ENCODE measurements at regions not wholly inside any gene's neighbourhood (a gene's known extent, or its start where the extent isn't known, plus 50 kb on each side); places are given as distances from the start of the nearest gene placed in this dataset.

GRCh38 chr11:110526323-110526722 lies 96.6 kb downstream of the FDX1 start:
- TF ChIP-seq, protein P1, sequence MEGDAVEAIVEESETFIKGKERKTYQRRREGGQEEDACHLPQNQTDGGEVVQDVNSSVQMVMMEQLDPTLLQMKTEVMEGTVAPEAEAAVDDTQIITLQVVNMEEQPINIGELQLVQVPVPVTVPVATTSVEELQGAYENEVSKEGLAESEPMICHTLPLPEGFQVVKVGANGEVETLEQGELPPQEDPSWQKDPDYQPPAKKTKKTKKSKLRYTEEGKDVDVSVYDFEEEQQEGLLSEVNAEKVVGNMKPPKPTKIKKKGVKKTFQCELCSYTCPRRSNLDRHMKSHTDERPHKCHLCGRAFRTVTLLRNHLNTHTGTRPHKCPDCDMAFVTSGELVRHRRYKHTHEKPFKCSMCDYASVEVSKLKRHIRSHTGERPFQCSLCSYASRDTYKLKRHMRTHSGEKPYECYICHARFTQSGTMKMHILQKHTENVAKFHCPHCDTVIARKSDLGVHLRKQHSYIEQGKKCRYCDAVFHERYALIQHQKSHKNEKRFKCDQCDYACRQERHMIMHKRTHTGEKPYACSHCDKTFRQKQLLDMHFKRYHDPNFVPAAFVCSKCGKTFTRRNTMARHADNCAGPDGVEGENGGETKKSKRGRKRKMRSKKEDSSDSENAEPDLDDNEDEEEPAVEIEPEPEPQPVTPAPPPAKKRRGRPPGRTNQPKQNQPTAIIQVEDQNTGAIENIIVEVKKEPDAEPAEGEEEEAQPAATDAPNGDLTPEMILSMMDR (IDR thresholded peaks at IDR 0.05 in 4 of 5, conservative IDR thresholded peaks at IDR 0.05 in 1 of 5): no peak
- no peak for TF ChIP-seq POLR2A (IDR thresholded peaks at IDR 0.05)
